IMR-90 (cell line): ENCODE measurements at regions not wholly inside any gene's neighbourhood (a gene's known extent, or its start where the extent isn't known, plus 50 kb on each side); places are given as distances from the start of the nearest gene placed in this dataset.

Experiments used
- ATAC-seq: fragments of 200-7000 bp; cut with Tn5 transposase; 2 replicates; pipeline ENCODE4 v1.9.1; 2020; ENCODE audit warnings: low read depth, mild to moderate bottlenecking, moderate library complexity
- BruUV-seq: library from RNA; stranded (reverse); fragments of 400-500 nt; replicated peaks from 2 replicates; lab custom pipeline; 2021; lab: Mats Ljungman, UMichigan
- CTCF ChIA-PET: fragments of 300-600 bp; formaldehyde crosslinking; extraction: SDS; loops from one replicate; lab custom pipeline; 2021; ENCODE audit warnings: antibody characterized with exemption; lab: Yijun Ruan, JAX
- POLR2A ChIA-PET: fragments of 300-600 bp; sonication (Branson Sonifier 250); formaldehyde crosslinking; loops from one replicate; lab custom pipeline; 2022; ENCODE audit warnings: antibody characterized with exemption; ENCODE audit not compliant: unreplicated experiment; lab: Charles Lee
- DNase-seq: peaks from one replicate; pipeline ENCODE4 v3.0.0; 2013
- H2AFZ ChIP-seq: replicated peaks from 2 replicates; pipeline ENCODE3; 2013; ENCODE audit warnings: low read length, mild to moderate bottlenecking; ENCODE audit not compliant: poor library complexity
- H2AK5ac ChIP-seq: 2 replicates; pipeline ENCODE4 v1.6.1; 2013; ENCODE audit warnings: low read depth, low read length, inconsistent platforms
- H2AK9ac ChIP-seq: replicated peaks from 2 replicates; pipeline ENCODE3; 2013; ENCODE audit warnings: mild to moderate bottlenecking, low read depth, low read length, moderate library complexity; ENCODE audit not compliant: poor library complexity
- H2BK120ac ChIP-seq: 2 replicates; pipeline ENCODE4 v1.6.1; 2013; ENCODE audit warnings: low read depth, low read length, inconsistent platforms
- H2BK15ac ChIP-seq: 3 replicates; pipeline ENCODE4 v1.6.1; 2013; ENCODE audit warnings: low read depth, low read length, inconsistent platforms
- H2BK20ac ChIP-seq: 2 replicates; pipeline ENCODE4 v1.6.1; 2013; ENCODE audit warnings: low read depth, mild to moderate bottlenecking, inconsistent platforms, low read length, moderate library complexity
- H2BK5ac ChIP-seq: 2 replicates; pipeline ENCODE4 v1.6.1; 2013; ENCODE audit warnings: mild to moderate bottlenecking, low read depth, low read length, inconsistent platforms; ENCODE audit not compliant: poor library complexity, severe bottlenecking
- H3K14ac ChIP-seq: replicated peaks from 2 replicates; pipeline ENCODE4 v1.6.1; 2013; ENCODE audit warnings: low read depth, low read length, inconsistent platforms
- H3K18ac ChIP-seq: 2 replicates; pipeline ENCODE4 v1.6.1; 2013; ENCODE audit warnings: low read depth, low read length, control low read depth
- H3K23ac ChIP-seq: 2 replicates; pipeline ENCODE4 v1.6.1; 2013; ENCODE audit warnings: low read depth, low read length, inconsistent platforms
- H3K27ac ChIP-seq: 2 replicates; pipeline ENCODE4 v1.5.1; 2013; ENCODE audit warnings: mild to moderate bottlenecking, control low read depth, low read length; ENCODE audit not compliant: insufficient read depth
- H3K27me3 ChIP-seq: 2 replicates; pipeline ENCODE4 v1.6.1; 2013; ENCODE audit warnings: low read length; ENCODE audit not compliant: control insufficient read depth, insufficient read depth
- H3K36me3 ChIP-seq: 2 replicates; pipeline ENCODE4 v1.6.1; 2013; ENCODE audit warnings: low read length, mixed read lengths; ENCODE audit not compliant: control insufficient read depth, insufficient read depth
- H3K4ac ChIP-seq: 2 replicates; pipeline ENCODE4 v1.6.1; 2013; ENCODE audit warnings: low read depth, low read length, inconsistent platforms
- H3K4me1 ChIP-seq: 2 replicates; pipeline ENCODE4 v1.6.1; 2013; ENCODE audit warnings: low read length, mixed read lengths; ENCODE audit not compliant: control insufficient read depth, insufficient read depth
- H3K4me2 ChIP-seq: 2 replicates; pipeline ENCODE4 v1.6.1; 2013; ENCODE audit warnings: low read depth, mild to moderate bottlenecking, control low read depth, low read length, moderate library complexity
- H3K4me3 ChIP-seq: 2 replicates; pipeline ENCODE4 v1.5.1; 2013; ENCODE audit warnings: low read depth, mild to moderate bottlenecking, control low read depth, low read length, moderate library complexity; ENCODE audit not compliant: insufficient read depth
- H3K56ac ChIP-seq: 2 replicates; pipeline ENCODE4 v1.6.1; 2013; ENCODE audit warnings: low read length, inconsistent platforms; ENCODE audit not compliant: insufficient read depth; ENCODE audit errors: extremely low read depth
- H3K79me1 ChIP-seq, 2 experiments: 2 replicates each; pipeline ENCODE4 v1.6.1; 2013; ENCODE audit warnings: low read length in 2 of 2, inconsistent platforms in 1 of 2, low read depth in 1 of 2
- H3K9ac ChIP-seq: 2 replicates; pipeline ENCODE4 v1.6.1; 2013; ENCODE audit warnings: low read depth, low read length, control low read depth
- H3K9me1 ChIP-seq: 2 replicates; pipeline ENCODE4 v1.6.1; 2013; ENCODE audit warnings: low read length, inconsistent platforms; ENCODE audit not compliant: insufficient read depth
- H3K9me3 ChIP-seq: 2 replicates; pipeline ENCODE4 v1.6.1; 2013; ENCODE audit warnings: low read length; ENCODE audit not compliant: control insufficient read depth, insufficient read depth
- H4K20me1 ChIP-seq: 2 replicates; pipeline ENCODE4 v1.6.1; 2013; ENCODE audit warnings: low read length, inconsistent platforms; ENCODE audit not compliant: insufficient read depth
- H4K5ac ChIP-seq: 2 replicates; pipeline ENCODE4 v1.6.1; 2013; ENCODE audit warnings: mild to moderate bottlenecking, low read depth, low read length, control low read depth
- H4K8ac ChIP-seq, 2 experiments: 2 replicates each; pipeline ENCODE4 v1.6.1; 2013; ENCODE audit warnings: low read depth in 2 of 2, low read length in 2 of 2, control low read depth in 1 of 2, inconsistent platforms in 1 of 2
- H4K91ac ChIP-seq: 2 replicates; pipeline ENCODE4 v1.6.1; 2013; ENCODE audit warnings: low read depth, low read length, inconsistent platforms; ENCODE audit not compliant: insufficient read depth
- BHLHE40 ChIP-seq: fragments of 150-350 bp; IDR thresholded peaks from 2 replicates; pipeline ENCODE4 v1.6.1; 2016; ENCODE audit warnings: mild to moderate bottlenecking, low read depth, low read length
- CEBPB ChIP-seq: IDR thresholded peaks from 2 replicates; pipeline ENCODE4 v1.6.1; 2012; ENCODE audit warnings: low read depth, low read length, improper control_type of control experiment
- CHD1 ChIP-seq: IDR thresholded peaks from 2 replicates; pipeline ENCODE4 v1.6.1; 2012; ENCODE audit warnings: low read depth, low read length, improper control_type of control experiment
- FOS ChIP-seq: fragments of 150-350 bp; IDR thresholded peaks from 2 replicates; pipeline ENCODE4 v1.6.1; 2016; ENCODE audit warnings: low read depth, low read length
- MAFK ChIP-seq: IDR thresholded peaks from 2 replicates; pipeline ENCODE4 v1.6.1; 2012; ENCODE audit warnings: low read depth, low read length, improper control_type of control experiment
- NFE2L2 ChIP-seq: fragments of 150-350 bp; IDR thresholded peaks from 2 replicates; pipeline ENCODE4 v1.6.1; 2016; ENCODE audit warnings: low read depth, mild to moderate bottlenecking, low read length
- RAD21 ChIP-seq: IDR thresholded peaks from 2 replicates; pipeline ENCODE4 v1.6.1; 2012; ENCODE audit warnings: low read length, improper control_type of control experiment
- RCOR1 ChIP-seq: IDR thresholded peaks from 2 replicates; pipeline ENCODE4 v1.6.1; 2012; ENCODE audit warnings: mild to moderate bottlenecking, low read length, improper control_type of control experiment; ENCODE audit not compliant: insufficient replicate concordance
- SMC3 ChIP-seq: fragments of 150-350 bp; IDR thresholded peaks from 2 replicates; pipeline ENCODE4 v1.6.1; 2016; ENCODE audit warnings: low read depth, mild to moderate bottlenecking, antibody characterized with exemption, low read length, moderate library complexity
- WGBS, 2 experiments: methylation state at CpG; one replicate each; pipeline versions ENCODE4 v1.1.5 to v1.1.7; 2013; ENCODE audit warnings: missing lambda C conversion rate in 2 of 2; ENCODE audit not compliant: insufficient read length in 1 of 2; ENCODE audit errors: extremely low coverage in 2 of 2; 5-methylcytosine and 5-hydroxymethylcytosine counted together
- dilution Hi-C: fragments of 300-500 bp; cut with HindIII; formaldehyde crosslinking; loops from one replicate; pipeline ENCODE4 v1.14.3; 2018; ENCODE audit warnings: low sequenced_read_pairs; ENCODE audit not compliant: unreplicated experiment
- in situ Hi-C: fragments of 300-500 bp; cut with MboI; formaldehyde crosslinking; loops from 3 replicates; pipeline ENCODE4 v1.14.3; 2019; ENCODE audit warnings: low sequenced_read_pairs, inconsistent platforms, mixed read lengths
- intact Hi-C: fragments of 100-400 bp; cut with micrococcal nuclease; formaldehyde crosslinking; loops from 2 replicates; pipeline ENCODE4 v1.10.0; 2022
- TF ChIP-seq, protein P1 (sequence below): conservative IDR thresholded peaks from 2 replicates; pipeline ENCODE4 v1.5.1; 2012; ENCODE audit warnings: mild to moderate bottlenecking, low read depth, low read length, improper control_type of control experiment

DNA sequence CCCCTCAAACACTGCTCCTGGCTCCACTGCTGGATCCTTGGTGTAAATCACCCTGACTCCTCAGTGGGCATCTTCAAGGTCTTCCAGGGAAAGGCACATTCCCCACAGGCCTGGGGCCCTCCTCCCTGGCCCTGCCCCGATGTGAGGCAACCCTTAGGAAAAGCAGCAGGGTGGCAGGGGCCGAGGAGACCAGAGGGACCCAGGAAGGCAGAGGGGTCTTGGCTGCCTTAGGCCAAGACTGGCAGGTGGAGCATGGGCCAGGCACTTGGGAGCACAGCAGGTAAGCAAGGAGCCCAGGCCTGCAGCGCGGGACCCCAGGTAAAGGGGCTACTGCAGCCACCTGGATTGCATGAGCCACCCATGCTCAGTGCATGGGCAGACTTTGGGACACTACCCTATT lies 96.9 kb downstream of the GYPC start:
- H3K4ac ChIP-seq = no peak overlapping the region
- H3K18ac ChIP-seq = no peak overlapping the region
- dilution Hi-C loops (no loop called here), intact Hi-C loops (no loop called here), in situ Hi-C loops (no loop called here)
- CTCF ChIA-PET = no interaction called here
- no peak for ATAC-seq
- H2AFZ ChIP-seq = no peak overlapping the region
- no peak overlapping the region for H3K56ac ChIP-seq
- TF ChIP-seq NFE2L2 = no peak
- TF ChIP-seq RAD21 = no peak
- TF ChIP-seq CHD1 = no peak
- no peak for TF ChIP-seq RCOR1
- TF ChIP-seq, protein P1, sequence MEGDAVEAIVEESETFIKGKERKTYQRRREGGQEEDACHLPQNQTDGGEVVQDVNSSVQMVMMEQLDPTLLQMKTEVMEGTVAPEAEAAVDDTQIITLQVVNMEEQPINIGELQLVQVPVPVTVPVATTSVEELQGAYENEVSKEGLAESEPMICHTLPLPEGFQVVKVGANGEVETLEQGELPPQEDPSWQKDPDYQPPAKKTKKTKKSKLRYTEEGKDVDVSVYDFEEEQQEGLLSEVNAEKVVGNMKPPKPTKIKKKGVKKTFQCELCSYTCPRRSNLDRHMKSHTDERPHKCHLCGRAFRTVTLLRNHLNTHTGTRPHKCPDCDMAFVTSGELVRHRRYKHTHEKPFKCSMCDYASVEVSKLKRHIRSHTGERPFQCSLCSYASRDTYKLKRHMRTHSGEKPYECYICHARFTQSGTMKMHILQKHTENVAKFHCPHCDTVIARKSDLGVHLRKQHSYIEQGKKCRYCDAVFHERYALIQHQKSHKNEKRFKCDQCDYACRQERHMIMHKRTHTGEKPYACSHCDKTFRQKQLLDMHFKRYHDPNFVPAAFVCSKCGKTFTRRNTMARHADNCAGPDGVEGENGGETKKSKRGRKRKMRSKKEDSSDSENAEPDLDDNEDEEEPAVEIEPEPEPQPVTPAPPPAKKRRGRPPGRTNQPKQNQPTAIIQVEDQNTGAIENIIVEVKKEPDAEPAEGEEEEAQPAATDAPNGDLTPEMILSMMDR = no peak
- TF ChIP-seq SMC3 = no peak
- no peak for TF ChIP-seq BHLHE40
- TF ChIP-seq MAFK = no peak
- TF ChIP-seq FOS = no peak
- no peak for TF ChIP-seq CEBPB
- no peaks in the 10 kb centered on the region for H3K36me3 ChIP-seq
- BruUV-seq = no TSS peak
- H2BK20ac ChIP-seq = no peak overlapping the region
- POLR2A ChIA-PET = no interaction called here
- no peak overlapping the region for H3K23ac ChIP-seq
- no peak for DNase-seq
- no peaks in the 10 kb centered on the region for H3K9me1 ChIP-seq
- no peaks in the 10 kb centered on the region for H4K20me1 ChIP-seq
- H2AK9ac ChIP-seq = peak overlapping the region; percentile 65
- H3K27me3 ChIP-seq = peaks cover 2% of the 10 kb centered on the region; the same call in 1 of the 2 replicates
- H3K79me1 ChIP-seq = no peaks in the 10 kb centered on the region
- H3K4me3 ChIP-seq = no peak overlapping the region
- no peaks in the 10 kb centered on the region for H3K4me1 ChIP-seq
- no peak overlapping the region for H2BK15ac ChIP-seq
- WGBS, 2 experiments = 23% methylated on average over 2 of the region's 4 CpGs; no CpG with 5 or more reads in 1 of the 2 experiments
- no peak overlapping the region for H4K91ac ChIP-seq
- H3K9ac ChIP-seq = no peak overlapping the region
- no peak overlapping the region for H2BK120ac ChIP-seq
- H4K5ac ChIP-seq = no peak overlapping the region
- H3K4me2 ChIP-seq = no peak overlapping the region
- H3K9me3 ChIP-seq = no peaks in the 10 kb centered on the region; the same call in 1 of the 2 replicates
- H2AK5ac ChIP-seq = no peak overlapping the region
- H2BK5ac ChIP-seq = no peak overlapping the region
- no peak overlapping the region for H3K14ac ChIP-seq
- H4K8ac ChIP-seq = no peak overlapping the region
- no peak overlapping the region for H3K27ac ChIP-seq
